ENCODE measurements at regions not wholly inside any gene's neighbourhood (a gene's known extent, or its start where the extent isn't known, plus 50 kb on each side); places are given as distances from the start of the nearest gene placed in this dataset.

DNA sequence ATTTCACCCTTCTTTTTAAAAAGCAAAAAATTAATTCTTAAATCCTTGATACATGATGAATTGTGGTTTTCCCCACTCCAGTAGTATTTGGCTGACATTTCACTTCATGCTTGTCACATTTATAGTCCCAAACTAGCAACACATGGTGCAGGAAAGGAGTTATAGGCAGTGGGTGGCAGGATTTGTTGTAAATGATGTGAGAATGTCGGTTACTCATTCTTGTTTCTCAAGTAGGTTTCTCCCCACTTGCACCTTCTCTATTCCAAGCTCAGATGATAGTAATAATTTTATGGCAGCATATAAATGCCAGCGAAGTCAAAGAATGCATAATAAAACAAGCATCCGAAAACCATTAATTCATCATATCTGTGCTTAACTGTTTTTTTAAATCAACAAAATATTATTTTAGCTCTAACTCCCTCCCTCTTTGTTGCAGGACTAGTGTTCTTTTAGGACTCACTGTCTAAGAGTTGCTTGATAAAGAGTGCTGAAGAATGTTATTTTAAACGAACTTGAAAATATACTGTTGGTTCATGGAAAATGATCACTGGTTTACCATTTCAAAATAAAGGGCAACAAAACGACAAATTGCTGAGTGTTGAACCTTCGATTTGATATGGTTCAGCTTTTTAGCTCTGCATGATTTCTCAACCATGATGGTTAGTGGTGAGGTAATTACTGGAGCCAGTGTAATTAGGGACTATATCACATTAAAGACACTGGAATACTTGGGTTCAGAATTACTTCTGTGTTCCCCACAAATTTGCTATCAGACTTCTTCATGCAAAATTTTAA, 88.1 kb upstream of the ADAMTSL1 start:
- no peaks in the 10 kb centered on the region for H3K4me1 ChIP-seq (ENCODE audit: control extremely low read depth in 1 of 4, control insufficient read depth in 4 of 4, insufficient read depth in 4 of 4, low read length in 3 of 4)
- POLR2A ChIA-PET: no interaction called here
- H3K27ac ChIP-seq (ENCODE audit: insufficient read depth in 1 of 2, low read depth in 1 of 2, low read length in 2 of 2, poor library complexity in 1 of 2, severe bottlenecking in 2 of 2): no peak overlapping the region
- H3K9me3 ChIP-seq (ENCODE audit: control extremely low read depth in 1 of 5, control insufficient read depth in 4 of 5, insufficient read depth in 2 of 5, low read depth in 1 of 5, low read length in 4 of 5): no peaks in the 10 kb centered on the region
- H3K27me3 ChIP-seq (replicated peaks in 2 of 5; ENCODE audit: control insufficient read depth in 4 of 5, insufficient read depth in 5 of 5, low read length in 4 of 5): peaks cover 0 to 28% (median 4%) of the 10 kb centered on the region in 5 experiments
- no peak overlapping the region for H3K4me3 ChIP-seq (ENCODE audit: control insufficient read depth in 1 of 7, extremely low read depth in 1 of 7, insufficient read depth in 4 of 7, low read depth in 2 of 7, low read length in 6 of 7)
- CTCF ChIA-PET: no interaction called here
- no peak for DNase-seq
- WGBS (ENCODE audit: insufficient coverage): 100% methylated on average over 1 of the region's 6 CpGs
- no peaks in the 10 kb centered on the region for H3K36me3 ChIP-seq (ENCODE audit: control insufficient read depth in 4 of 4, insufficient read depth in 4 of 4, low read length in 3 of 4)

DNA sequence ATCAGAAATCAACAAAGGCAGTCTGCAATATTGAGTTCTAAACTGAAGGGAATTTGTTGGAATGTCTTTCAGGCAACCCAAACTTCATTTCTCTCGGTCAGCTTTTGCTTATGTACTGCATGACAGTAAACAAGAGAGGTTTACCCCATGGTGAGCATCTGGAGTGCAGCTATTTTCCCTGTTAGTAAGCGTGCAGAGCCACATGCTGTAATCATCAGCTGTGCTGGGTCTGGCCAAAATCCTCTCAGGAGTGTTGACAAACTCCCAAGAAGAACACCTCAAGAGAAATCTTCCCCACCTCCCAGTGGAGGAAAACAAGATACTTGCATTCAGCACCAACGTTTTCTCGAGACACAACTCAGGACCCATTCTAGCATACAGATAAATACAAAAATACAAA, 83.6 kb upstream of the ADAMTSL1 start:
- Histone ChIP-seq H3K27me3 (replicated peaks in 2 of 5; ENCODE audit: control insufficient read depth in 4 of 5, insufficient read depth in 5 of 5, low read length in 4 of 5) (peaks cover 0 to 24% (median 5%) of the 10 kb centered on the region in 5 experiments), H3K4me3 (ENCODE audit: control insufficient read depth in 1 of 7, extremely low read depth in 1 of 7, insufficient read depth in 4 of 7, low read depth in 2 of 7, low read length in 6 of 7) (no peak overlapping the region), H3K9me3 (ENCODE audit: control extremely low read depth in 1 of 5, control insufficient read depth in 4 of 5, insufficient read depth in 2 of 5, low read depth in 1 of 5, low read length in 4 of 5) (no peaks in the 10 kb centered on the region), H3K27ac (ENCODE audit: insufficient read depth in 1 of 2, low read depth in 1 of 2, low read length in 2 of 2, poor library complexity in 1 of 2, severe bottlenecking in 2 of 2) (no peak overlapping the region), H3K4me1 (ENCODE audit: control extremely low read depth in 1 of 4, control insufficient read depth in 4 of 4, insufficient read depth in 4 of 4, low read length in 3 of 4) (no peaks in the 10 kb centered on the region), H3K36me3 (ENCODE audit: control insufficient read depth in 4 of 4, insufficient read depth in 4 of 4, low read length in 3 of 4) (no peaks in the 10 kb centered on the region)
- POLR2A ChIA-PET: no interaction called here
- CTCF ChIA-PET: no interaction called here
- DNase-seq: no peak
- 90% methylated on average over 2 of the region's 4 CpGs for WGBS (ENCODE audit: insufficient coverage)

DNA sequence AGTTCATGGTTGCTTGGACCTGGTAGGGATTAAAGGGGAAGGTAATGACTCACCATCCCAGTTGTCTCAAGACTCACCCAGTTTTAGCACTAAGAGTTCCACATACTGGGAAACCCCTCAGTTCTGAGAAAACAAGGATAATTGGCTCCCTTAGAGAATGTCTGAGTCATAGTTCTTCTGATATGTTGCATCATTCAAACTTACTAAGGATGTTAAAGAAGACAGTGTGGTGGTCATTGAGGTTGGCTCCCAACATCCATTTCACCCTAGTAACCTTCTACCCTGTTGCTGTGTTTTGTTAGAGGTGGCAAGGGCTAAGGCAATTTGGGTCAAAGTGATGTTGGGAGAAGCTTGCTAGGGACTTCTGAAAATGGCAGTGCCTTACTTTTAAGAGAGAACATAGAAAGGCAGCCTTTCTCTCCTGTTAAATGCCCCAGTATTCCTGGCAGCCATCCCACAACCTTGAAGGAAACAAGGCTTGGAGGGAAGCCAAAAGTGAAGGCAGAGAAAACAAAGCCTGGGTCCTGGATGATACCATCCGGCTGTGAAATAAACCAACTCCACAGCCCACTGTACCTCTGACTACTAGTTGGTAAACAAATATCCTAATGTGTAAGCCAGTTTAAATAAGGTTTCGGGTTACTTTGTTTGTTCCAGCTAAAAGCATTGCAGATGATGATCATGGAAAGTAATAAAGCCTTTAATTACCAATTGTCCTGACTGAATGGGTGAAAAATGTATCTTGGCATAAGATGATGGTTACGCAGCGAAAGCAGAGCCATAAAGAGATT, 80.4 kb upstream of the ADAMTSL1 start:
- Histone ChIP-seq H3K36me3 (ENCODE audit: control insufficient read depth in 4 of 4, insufficient read depth in 4 of 4, low read length in 3 of 4) (no peaks in the 10 kb centered on the region), H3K27me3 (replicated peaks in 2 of 5; ENCODE audit: control insufficient read depth in 4 of 5, insufficient read depth in 5 of 5, low read length in 4 of 5) (peaks cover 0 to 26% (median 5%) of the 10 kb centered on the region in 5 experiments), H3K9me3 (ENCODE audit: control extremely low read depth in 1 of 5, control insufficient read depth in 4 of 5, insufficient read depth in 2 of 5, low read depth in 1 of 5, low read length in 4 of 5) (no peaks in the 10 kb centered on the region), H3K4me3 (ENCODE audit: control insufficient read depth in 1 of 7, extremely low read depth in 1 of 7, insufficient read depth in 4 of 7, low read depth in 2 of 7, low read length in 6 of 7) (no peak overlapping the region), H3K4me1 (ENCODE audit: control extremely low read depth in 1 of 4, control insufficient read depth in 4 of 4, insufficient read depth in 4 of 4, low read length in 3 of 4) (no peaks in the 10 kb centered on the region), H3K27ac (ENCODE audit: insufficient read depth in 1 of 2, low read depth in 1 of 2, low read length in 2 of 2, poor library complexity in 1 of 2, severe bottlenecking in 2 of 2) (no peak overlapping the region)
- peak in 2 of 3 donors; percentile 4 to 8 for DNase-seq
- 93% methylated on average over 3 of the region's 4 CpGs for WGBS (ENCODE audit: insufficient coverage)
- CTCF ChIA-PET: no interaction called here
- POLR2A ChIA-PET: no interaction called here

DNA sequence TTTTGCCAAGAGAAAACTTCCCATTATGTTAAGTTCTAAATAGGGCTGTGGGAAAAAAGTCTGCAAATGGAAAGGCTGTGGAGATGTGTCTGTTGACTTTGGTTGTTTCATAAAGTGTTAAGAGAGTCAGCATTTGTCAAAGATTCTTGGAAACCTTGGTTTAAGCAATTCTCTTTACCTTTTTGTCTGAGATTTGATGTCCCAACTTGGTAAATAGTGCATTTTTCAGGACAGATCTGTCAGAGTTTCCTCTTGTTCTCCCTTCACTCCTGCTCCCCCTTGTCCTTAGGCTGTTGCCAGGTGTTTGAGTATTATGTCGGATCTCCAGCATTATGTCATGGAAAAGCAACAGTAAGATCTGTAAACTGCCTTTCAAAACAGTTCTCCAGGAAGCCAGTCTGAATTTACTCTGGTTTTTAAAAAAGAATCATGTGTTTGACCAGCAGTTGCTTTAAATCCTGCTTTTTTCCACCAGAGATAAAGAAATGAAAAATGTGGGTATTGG, 79.1 kb upstream of the ADAMTSL1 start:
- Histone ChIP-seq H3K27me3 (replicated peaks in 2 of 5; ENCODE audit: control insufficient read depth in 4 of 5, insufficient read depth in 5 of 5, low read length in 4 of 5) (peaks cover 0 to 28% (median 5%) of the 10 kb centered on the region in 5 experiments), H3K27ac (ENCODE audit: insufficient read depth in 1 of 2, low read depth in 1 of 2, low read length in 2 of 2, poor library complexity in 1 of 2, severe bottlenecking in 2 of 2) (no peak overlapping the region), H3K36me3 (ENCODE audit: control insufficient read depth in 4 of 4, insufficient read depth in 4 of 4, low read length in 3 of 4) (no peaks in the 10 kb centered on the region), H3K4me1 (ENCODE audit: control extremely low read depth in 1 of 4, control insufficient read depth in 4 of 4, insufficient read depth in 4 of 4, low read length in 3 of 4) (no peaks in the 10 kb centered on the region), H3K9me3 (ENCODE audit: control extremely low read depth in 1 of 5, control insufficient read depth in 4 of 5, insufficient read depth in 2 of 5, low read depth in 1 of 5, low read length in 4 of 5) (no peaks in the 10 kb centered on the region), H3K4me3 (ENCODE audit: control insufficient read depth in 1 of 7, extremely low read depth in 1 of 7, insufficient read depth in 4 of 7, low read depth in 2 of 7, low read length in 6 of 7) (no peak overlapping the region)
- 89% methylated on average over 1 of the region's 1 CpG for WGBS (ENCODE audit: insufficient coverage)
- CTCF ChIA-PET: interaction anchor here (1.2 kb wide), 1 partner anchor 141 kb away, joined by 4 read pairs; no protein-coding TSS in a partner anchor
- DNase-seq: no peak
- POLR2A ChIA-PET: no interaction called here

DNA sequence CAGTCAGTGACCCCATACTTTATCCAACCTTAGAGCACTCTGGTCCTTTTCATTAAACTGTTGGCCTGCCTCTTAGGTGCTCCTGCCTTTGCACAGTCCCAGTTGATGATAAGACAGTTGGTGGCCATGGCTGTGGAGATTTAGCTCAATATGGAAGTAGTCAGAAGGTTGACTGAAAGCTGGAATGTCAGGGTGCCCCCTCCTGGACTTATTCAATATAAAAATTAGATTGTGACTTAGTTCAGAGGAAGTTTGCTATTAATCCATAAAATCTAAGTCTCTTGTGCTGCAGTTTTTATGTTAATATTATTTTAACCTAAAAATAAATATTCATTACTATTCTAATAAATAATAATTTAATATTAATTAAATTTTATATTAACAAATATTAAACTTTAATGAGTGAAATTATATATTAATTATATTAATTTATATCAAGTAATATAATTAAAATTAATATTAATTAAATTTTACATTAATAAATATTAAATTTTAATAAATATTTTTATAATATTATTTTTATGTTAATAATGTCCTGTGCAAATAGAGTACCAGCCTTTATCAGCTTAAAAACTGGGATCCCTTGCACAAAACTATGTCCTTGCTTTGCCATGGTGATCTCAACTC, 77.7 kb upstream of the ADAMTSL1 start:
- no peaks in the 10 kb centered on the region for H3K9me3 ChIP-seq (ENCODE audit: control extremely low read depth in 1 of 5, control insufficient read depth in 4 of 5, insufficient read depth in 2 of 5, low read depth in 1 of 5, low read length in 4 of 5)
- H3K27me3 ChIP-seq (replicated peaks in 2 of 5; ENCODE audit: control insufficient read depth in 4 of 5, insufficient read depth in 5 of 5, low read length in 4 of 5): peaks cover 0 to 20% (median 4%) of the 10 kb centered on the region in 5 experiments
- ChIA-PET CTCF (interaction anchor here (1.2 kb wide), 1 partner anchor 142 kb away, joined by 4 read pairs; no protein-coding TSS in a partner anchor), POLR2A (no interaction called here)
- no peaks in the 10 kb centered on the region for H3K36me3 ChIP-seq (ENCODE audit: control insufficient read depth in 4 of 4, insufficient read depth in 4 of 4, low read length in 3 of 4)
- DNase-seq: peak in 2 of 3 donors; percentile 1
- H3K4me3 ChIP-seq (ENCODE audit: control insufficient read depth in 1 of 7, extremely low read depth in 1 of 7, insufficient read depth in 4 of 7, low read depth in 2 of 7, low read length in 6 of 7): no peak overlapping the region
- H3K4me1 ChIP-seq (ENCODE audit: control extremely low read depth in 1 of 4, control insufficient read depth in 4 of 4, insufficient read depth in 4 of 4, low read length in 3 of 4): no peaks in the 10 kb centered on the region
- no peak overlapping the region for H3K27ac ChIP-seq (ENCODE audit: insufficient read depth in 1 of 2, low read depth in 1 of 2, low read length in 2 of 2, poor library complexity in 1 of 2, severe bottlenecking in 2 of 2)

DNA sequence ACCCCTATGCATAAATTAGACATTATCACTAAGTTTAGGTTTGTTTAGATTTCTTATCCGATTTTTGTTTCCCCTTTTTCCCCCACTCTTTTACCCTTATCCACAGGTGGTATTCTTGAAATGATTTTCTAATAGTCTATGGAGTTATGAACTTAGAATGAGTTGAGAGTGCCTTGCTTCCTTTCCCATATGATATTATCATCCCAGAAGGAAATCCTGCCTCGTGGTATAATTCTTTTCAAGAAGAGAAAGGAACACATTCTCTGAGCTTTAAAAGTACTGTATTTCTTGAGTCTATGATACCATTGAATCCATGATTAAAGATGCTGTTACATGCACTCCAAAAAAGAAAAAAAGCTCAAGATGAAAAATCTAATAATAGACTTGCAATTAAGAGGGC, 76.9 kb upstream of the ADAMTSL1 start:
- Histone ChIP-seq H3K9me3 (ENCODE audit: control extremely low read depth in 1 of 5, control insufficient read depth in 4 of 5, insufficient read depth in 2 of 5, low read depth in 1 of 5, low read length in 4 of 5) (no peaks in the 10 kb centered on the region), H3K36me3 (ENCODE audit: control insufficient read depth in 4 of 4, insufficient read depth in 4 of 4, low read length in 3 of 4) (no peaks in the 10 kb centered on the region), H3K4me3 (ENCODE audit: control insufficient read depth in 1 of 7, extremely low read depth in 1 of 7, insufficient read depth in 4 of 7, low read depth in 2 of 7, low read length in 6 of 7) (no peak overlapping the region), H3K4me1 (ENCODE audit: control extremely low read depth in 1 of 4, control insufficient read depth in 4 of 4, insufficient read depth in 4 of 4, low read length in 3 of 4) (no peaks in the 10 kb centered on the region), H3K27ac (ENCODE audit: insufficient read depth in 1 of 2, low read depth in 1 of 2, low read length in 2 of 2, poor library complexity in 1 of 2, severe bottlenecking in 2 of 2) (no peak overlapping the region), H3K27me3 (replicated peaks in 2 of 5; ENCODE audit: control insufficient read depth in 4 of 5, insufficient read depth in 5 of 5, low read length in 4 of 5) (peaks cover 2 to 20% (median 4%) of the 10 kb centered on the region in 5 experiments)
- WGBS (ENCODE audit: insufficient coverage): no CpG with 5 or more reads among the region's 2 CpGs
- CTCF ChIA-PET: no interaction called here
- DNase-seq: no peak
- POLR2A ChIA-PET: no interaction called here

DNA sequence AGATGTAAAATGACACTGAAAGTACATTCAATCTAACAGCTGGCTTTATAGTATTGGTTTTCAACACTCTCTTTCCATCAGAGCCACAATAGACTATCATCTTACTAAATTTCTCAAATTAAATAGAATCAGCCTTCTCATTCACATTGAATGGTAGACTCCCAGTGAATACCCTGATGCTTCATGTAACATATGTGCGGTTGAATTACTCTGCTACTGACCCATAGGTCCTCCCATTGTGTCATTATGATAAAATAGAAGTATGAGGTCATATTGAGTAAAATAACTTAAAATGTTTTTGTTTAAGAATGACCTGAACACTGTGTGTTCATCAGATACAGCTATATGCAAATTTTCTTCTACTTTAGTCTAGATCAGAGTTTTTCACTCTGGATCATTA, 75.9 kb upstream of the ADAMTSL1 start:
- ChIA-PET POLR2A (no interaction called here), CTCF (no interaction called here)
- Histone ChIP-seq H3K9me3 (ENCODE audit: control extremely low read depth in 1 of 5, control insufficient read depth in 4 of 5, insufficient read depth in 2 of 5, low read depth in 1 of 5, low read length in 4 of 5) (no peaks in the 10 kb centered on the region), H3K36me3 (ENCODE audit: control insufficient read depth in 4 of 4, insufficient read depth in 4 of 4, low read length in 3 of 4) (no peaks in the 10 kb centered on the region), H3K27me3 (replicated peaks in 2 of 5; ENCODE audit: control insufficient read depth in 4 of 5, insufficient read depth in 5 of 5, low read length in 4 of 5) (peaks cover 0 to 21% (median 4%) of the 10 kb centered on the region in 5 experiments), H3K4me1 (ENCODE audit: control extremely low read depth in 1 of 4, control insufficient read depth in 4 of 4, insufficient read depth in 4 of 4, low read length in 3 of 4) (no peaks in the 10 kb centered on the region), H3K4me3 (ENCODE audit: control insufficient read depth in 1 of 7, extremely low read depth in 1 of 7, insufficient read depth in 4 of 7, low read depth in 2 of 7, low read length in 6 of 7) (no peak overlapping the region), H3K27ac (ENCODE audit: insufficient read depth in 1 of 2, low read depth in 1 of 2, low read length in 2 of 2, poor library complexity in 1 of 2, severe bottlenecking in 2 of 2) (no peak overlapping the region)
- DNase-seq: no peak
- WGBS (ENCODE audit: insufficient coverage): no CpG with 5 or more reads among the region's 1 CpG

Measured in common myeloid progenitor, CD34-positive (primary cell).